Panc1 (cell line): ENCODE measurements at regions not wholly inside any gene's neighbourhood (a gene's known extent, or its start where the extent isn't known, plus 50 kb on each side); places are given as distances from the start of the nearest gene placed in this dataset.

ENCODE experiments used
- ATAC-seq: fragments of 200-7000 bp; cut with Tn5 transposase; 2 replicates; pipeline ENCODE4 v1.9.1; 2020; ENCODE audit warnings: mild to moderate bottlenecking, moderate library complexity
- BruUV-seq: library from RNA; stranded (reverse); fragments of 400-500 nt; replicated peaks from 2 replicates; lab custom pipeline; 2021; lab: Mats Ljungman, UMichigan
- CTCF ChIA-PET: fragments of 300-600 bp; sonication (Branson Sonifier 250); formaldehyde crosslinking; loops from one replicate; lab custom pipeline; 2022; ENCODE audit warnings: antibody characterized with exemption; lab: Charles Lee
- POLR2A ChIA-PET: fragments of 300-600 bp; sonication (Branson Sonifier 250); formaldehyde crosslinking; loops from one replicate; lab custom pipeline; 2022; ENCODE audit warnings: antibody characterized with exemption; lab: Charles Lee
- DNase-seq: peaks from one replicate; pipeline ENCODE4 v3.0.0-alpha.2; 2010; ENCODE audit warnings: low read depth, low spot score
- H3K27ac ChIP-seq: 2 replicates; pipeline ENCODE4 v1.5.1; 2011; ENCODE audit warnings: mild to moderate bottlenecking, low read length, inconsistent platforms
- H3K27me3 ChIP-seq: fragments of 200-500 bp; sonication (Bioruptor generic); 2 replicates; pipeline ENCODE4 v1.6.0; 2014; ENCODE audit warnings: low read length, inconsistent platforms; ENCODE audit not compliant: control insufficient read depth, insufficient read depth
- H3K36me3 ChIP-seq: fragments of 200-500 bp; sonication (Bioruptor generic); 2 replicates; pipeline ENCODE4 v1.5.1; 2014; ENCODE audit warnings: inconsistent platforms, mild to moderate bottlenecking, low read length, moderate library complexity; ENCODE audit not compliant: control insufficient read depth, insufficient read depth
- H3K4me1 ChIP-seq: 2 replicates; pipeline ENCODE4 v1.5.1; 2011; ENCODE audit warnings: inconsistent platforms, mild to moderate bottlenecking, low read length, moderate library complexity; ENCODE audit not compliant: control insufficient read depth, insufficient read depth
- H3K4me3 ChIP-seq, 2 experiments: 2 replicates each; pipeline ENCODE4 v1.5.1; 2011 to 2012; ENCODE audit warnings: low read depth in 2 of 2, low read length in 2 of 2, mild to moderate bottlenecking in 2 of 2, inconsistent platforms in 1 of 2, moderate library complexity in 1 of 2
- H3K9me3 ChIP-seq: fragments of 200-500 bp; sonication (Bioruptor generic); 2 replicates; pipeline ENCODE4 v1.5.1; 2014; ENCODE audit warnings: low read depth, mild to moderate bottlenecking, inconsistent platforms, low read length, moderate library complexity; ENCODE audit not compliant: control insufficient read depth, insufficient read depth
- POLR2AphosphoS5 ChIP-seq: IDR thresholded peaks from 2 replicates; pipeline ENCODE4 v1.6.1; 2012; ENCODE audit warnings: mild to moderate bottlenecking, low read depth, low read length, moderate library complexity
- SIN3A ChIP-seq: IDR thresholded peaks from 2 replicates; pipeline ENCODE4 v1.6.1; 2012; ENCODE audit warnings: low read depth, mild to moderate bottlenecking, low read length, moderate library complexity, borderline replicate concordance; ENCODE audit not compliant: insufficient read depth
- TCF7L2 ChIP-seq: IDR thresholded peaks from 2 replicates; pipeline ENCODE4 v1.6.1; 2011; ENCODE audit warnings: mild to moderate bottlenecking, low read depth, low read length, inconsistent platforms
- in situ Hi-C: cut with HindIII; loops from 2 replicates; pipeline ENCODE4 v1.10.0; 2016; ENCODE audit warnings: low sequenced_read_pairs, low pct_unique_long_range_greater_than_20kb
- intact Hi-C: fragments of 100-400 bp; cut with micrococcal nuclease; formaldehyde crosslinking; loops from one replicate; pipeline ENCODE4 v1.10.0; 2022; ENCODE audit not compliant: unreplicated experiment
- TF ChIP-seq, protein P1 (sequence below): fragments of 450-650 bp; IDR thresholded peaks from 2 replicates; pipeline ENCODE4 v1.5.1; 2017; ENCODE audit warnings: mild to moderate bottlenecking
- TF ChIP-seq, protein P2 (sequence below), 2 experiments: IDR thresholded peaks; 2 replicates each; pipeline ENCODE4 v1.6.1; 2011 to 2012; ENCODE audit warnings: low read depth in 2 of 2, control low read depth in 1 of 2, low read length in 1 of 2, mild to moderate bottlenecking in 1 of 2, moderate library complexity in 1 of 2; ENCODE audit not compliant: insufficient read depth in 1 of 2

DNA sequence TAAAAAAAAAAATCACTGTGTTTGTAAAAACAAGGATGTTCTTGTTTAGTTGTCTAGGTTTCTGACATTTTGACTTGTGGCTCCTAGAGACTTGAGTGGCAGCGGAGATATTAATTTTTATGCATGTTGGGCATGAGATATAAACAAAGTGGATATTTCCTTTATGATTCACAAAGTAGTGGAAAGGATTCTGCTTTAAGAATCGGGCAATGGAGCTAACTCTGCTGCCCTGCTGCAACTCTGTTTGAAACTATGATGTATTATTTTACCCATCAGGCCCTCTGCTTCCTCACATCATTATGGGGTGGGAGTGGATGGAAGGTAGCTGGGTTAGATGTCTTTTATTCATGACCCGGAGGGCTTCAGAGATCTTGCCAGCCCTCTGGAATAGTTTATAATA, 94.1 kb upstream of the CD180 start:
- no peak overlapping the region for H3K27ac ChIP-seq
- intact Hi-C loops: no loop called here
- no peaks in the 10 kb centered on the region for H3K27me3 ChIP-seq
- TF ChIP-seq TCF7L2 (no peak), POLR2AphosphoS5 (no peak)
- TF ChIP-seq, protein P1, sequence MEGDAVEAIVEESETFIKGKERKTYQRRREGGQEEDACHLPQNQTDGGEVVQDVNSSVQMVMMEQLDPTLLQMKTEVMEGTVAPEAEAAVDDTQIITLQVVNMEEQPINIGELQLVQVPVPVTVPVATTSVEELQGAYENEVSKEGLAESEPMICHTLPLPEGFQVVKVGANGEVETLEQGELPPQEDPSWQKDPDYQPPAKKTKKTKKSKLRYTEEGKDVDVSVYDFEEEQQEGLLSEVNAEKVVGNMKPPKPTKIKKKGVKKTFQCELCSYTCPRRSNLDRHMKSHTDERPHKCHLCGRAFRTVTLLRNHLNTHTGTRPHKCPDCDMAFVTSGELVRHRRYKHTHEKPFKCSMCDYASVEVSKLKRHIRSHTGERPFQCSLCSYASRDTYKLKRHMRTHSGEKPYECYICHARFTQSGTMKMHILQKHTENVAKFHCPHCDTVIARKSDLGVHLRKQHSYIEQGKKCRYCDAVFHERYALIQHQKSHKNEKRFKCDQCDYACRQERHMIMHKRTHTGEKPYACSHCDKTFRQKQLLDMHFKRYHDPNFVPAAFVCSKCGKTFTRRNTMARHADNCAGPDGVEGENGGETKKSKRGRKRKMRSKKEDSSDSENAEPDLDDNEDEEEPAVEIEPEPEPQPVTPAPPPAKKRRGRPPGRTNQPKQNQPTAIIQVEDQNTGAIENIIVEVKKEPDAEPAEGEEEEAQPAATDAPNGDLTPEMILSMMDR: no peak
- no peaks in the 10 kb centered on the region for H3K4me1 ChIP-seq
- BruUV-seq: no TSS peak
- no peaks in the 10 kb centered on the region for H3K36me3 ChIP-seq
- no peak for ATAC-seq
- no peaks in the 10 kb centered on the region for H3K9me3 ChIP-seq
- in situ Hi-C loops: no loop called here
- CTCF ChIA-PET: no interaction called here
- no peak overlapping the region for H3K4me3 ChIP-seq
- POLR2A ChIA-PET: no interaction called here
- no peak for DNase-seq

DNA sequence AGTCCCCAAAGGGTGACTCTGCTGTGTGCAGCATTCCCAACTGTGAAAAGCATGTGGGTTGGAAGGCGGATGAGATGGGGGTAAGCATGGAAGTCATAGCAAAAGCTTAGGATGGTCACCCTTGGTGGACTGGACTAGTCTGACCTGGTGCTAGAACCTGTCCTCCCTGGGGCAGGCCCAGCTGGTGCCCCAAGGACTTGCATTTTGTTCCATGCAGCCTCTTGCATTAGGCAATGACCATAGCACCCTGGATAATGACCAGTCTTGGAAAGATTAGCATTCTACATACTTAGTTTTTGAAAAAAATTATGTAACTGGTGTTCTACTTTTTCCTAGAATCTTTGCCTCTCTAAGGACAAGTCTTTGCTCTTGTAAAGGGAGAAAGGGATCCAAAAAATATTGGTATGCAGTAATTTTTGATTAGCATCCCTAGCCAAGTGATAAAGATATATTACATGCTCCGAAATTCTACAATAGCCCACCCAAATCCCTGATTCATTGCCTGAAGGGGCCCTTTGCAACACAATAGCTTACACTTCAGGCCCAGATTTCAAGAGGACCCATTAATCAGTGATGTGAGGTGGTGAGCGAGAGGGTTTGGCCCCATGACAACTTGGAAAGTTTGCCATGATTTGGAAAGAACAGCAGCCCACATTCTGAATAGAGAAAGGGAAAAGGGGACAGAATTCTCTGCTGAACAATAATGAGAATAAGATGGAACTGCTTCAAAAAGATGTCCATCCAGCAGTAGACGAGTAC, 93.3 kb upstream of the CD180 start:
- no peaks in the 10 kb centered on the region for H3K27me3 ChIP-seq
- BruUV-seq: no TSS peak
- no peak overlapping the region for H3K4me3 ChIP-seq
- ChIA-PET POLR2A (no interaction called here), CTCF (no interaction called here)
- TF ChIP-seq SIN3A (no peak), POLR2AphosphoS5 (no peak), TCF7L2 (no peak)
- TF ChIP-seq, protein P1: no peak
- TF ChIP-seq, protein P2, sequence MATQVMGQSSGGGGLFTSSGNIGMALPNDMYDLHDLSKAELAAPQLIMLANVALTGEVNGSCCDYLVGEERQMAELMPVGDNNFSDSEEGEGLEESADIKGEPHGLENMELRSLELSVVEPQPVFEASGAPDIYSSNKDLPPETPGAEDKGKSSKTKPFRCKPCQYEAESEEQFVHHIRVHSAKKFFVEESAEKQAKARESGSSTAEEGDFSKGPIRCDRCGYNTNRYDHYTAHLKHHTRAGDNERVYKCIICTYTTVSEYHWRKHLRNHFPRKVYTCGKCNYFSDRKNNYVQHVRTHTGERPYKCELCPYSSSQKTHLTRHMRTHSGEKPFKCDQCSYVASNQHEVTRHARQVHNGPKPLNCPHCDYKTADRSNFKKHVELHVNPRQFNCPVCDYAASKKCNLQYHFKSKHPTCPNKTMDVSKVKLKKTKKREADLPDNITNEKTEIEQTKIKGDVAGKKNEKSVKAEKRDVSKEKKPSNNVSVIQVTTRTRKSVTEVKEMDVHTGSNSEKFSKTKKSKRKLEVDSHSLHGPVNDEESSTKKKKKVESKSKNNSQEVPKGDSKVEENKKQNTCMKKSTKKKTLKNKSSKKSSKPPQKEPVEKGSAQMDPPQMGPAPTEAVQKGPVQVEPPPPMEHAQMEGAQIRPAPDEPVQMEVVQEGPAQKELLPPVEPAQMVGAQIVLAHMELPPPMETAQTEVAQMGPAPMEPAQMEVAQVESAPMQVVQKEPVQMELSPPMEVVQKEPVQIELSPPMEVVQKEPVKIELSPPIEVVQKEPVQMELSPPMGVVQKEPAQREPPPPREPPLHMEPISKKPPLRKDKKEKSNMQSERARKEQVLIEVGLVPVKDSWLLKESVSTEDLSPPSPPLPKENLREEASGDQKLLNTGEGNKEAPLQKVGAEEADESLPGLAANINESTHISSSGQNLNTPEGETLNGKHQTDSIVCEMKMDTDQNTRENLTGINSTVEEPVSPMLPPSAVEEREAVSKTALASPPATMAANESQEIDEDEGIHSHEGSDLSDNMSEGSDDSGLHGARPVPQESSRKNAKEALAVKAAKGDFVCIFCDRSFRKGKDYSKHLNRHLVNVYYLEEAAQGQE (IDR thresholded peaks at IDR 0.05; ENCODE audit: insufficient read depth in 1 of 2, low read depth in 2 of 2, low read length in 1 of 2): no peak
- intact Hi-C loops: no loop called here
- DNase-seq: no peak
- ATAC-seq: no peak
- H3K9me3 ChIP-seq: no peaks in the 10 kb centered on the region
- no peaks in the 10 kb centered on the region for H3K36me3 ChIP-seq
- no peaks in the 10 kb centered on the region for H3K4me1 ChIP-seq
- no peak overlapping the region for H3K27ac ChIP-seq
- in situ Hi-C loops: no loop called here
